ENCODE measurements at regions not wholly inside any gene's neighbourhood (a gene's known extent, or its start where the extent isn't known, plus 50 kb on each side); places are given as distances from the start of the nearest gene placed in this dataset.

GRCh38 chr21:15241997-15242736 is 177.4 kb upstream of the NRIP1 start:
- DNase-seq: no peak

- DNase-seq: no peak
Measured at GRCh38 chr21:15242906-15243305, 178.1 kb upstream of the NRIP1 start.

GRCh38 chr21:15243406-15243805 is 178.6 kb upstream of the NRIP1 start:
- no peak for DNase-seq

- no peak for DNase-seq
Measured at GRCh38 chr21:15247613-15248012, 182.8 kb upstream of the NRIP1 start.

GRCh38 chr21:15249285-15249993 is 184.6 kb upstream of the NRIP1 start:
- no peak for DNase-seq

GRCh38 chr21:15250384-15250783 is 185.6 kb upstream of the NRIP1 start:
- DNase-seq: no peak

- no peak for DNase-seq
Measured at GRCh38 chr21:15252431-15252830, 187.6 kb upstream of the NRIP1 start.

- no peak for DNase-seq
Measured at GRCh38 chr21:15254111-15254510, 189.3 kb upstream of the NRIP1 start.

- DNase-seq: no peak
Measured at GRCh38 chr21:15255261-15255660, 190.5 kb upstream of the NRIP1 start.

GRCh38 chr21:15255763-15256162 is 191.0 kb upstream of the NRIP1 start:
- DNase-seq: no peak

- DNase-seq: no peak
Measured at GRCh38 chr21:15256996-15257395, 192.2 kb upstream of the NRIP1 start.

- DNase-seq: no peak
Measured at GRCh38 chr21:15257646-15258045, 192.8 kb upstream of the NRIP1 start.

- no peak for DNase-seq
Measured at GRCh38 chr21:15259824-15260223, 195.0 kb upstream of the NRIP1 start.

GRCh38 chr21:15260604-15261003 is 195.8 kb upstream of the NRIP1 start:
- DNase-seq: no peak

GRCh38 chr21:15264084-15264665 is 199.4 kb upstream of the NRIP1 start:
- DNase-seq: no peak

GRCh38 chr21:15272171-15272570 is 207.4 kb upstream of the NRIP1 start:
- DNase-seq: no peak

- no peak for DNase-seq
Measured at GRCh38 chr21:15272591-15272990, 207.8 kb upstream of the NRIP1 start.

GRCh38 chr21:15273244-15273643 is 208.4 kb upstream of the NRIP1 start:
- DNase-seq: no peak

GRCh38 chr21:15274701-15275485 is 210.1 kb upstream of the NRIP1 start:
- no peak for DNase-seq

GRCh38 chr21:15275615-15276235 is 210.9 kb upstream of the NRIP1 start:
- no peak for DNase-seq

- no peak for DNase-seq
Measured at GRCh38 chr21:15276243-15276642, 211.4 kb upstream of the NRIP1 start.

GRCh38 chr21:15277466-15277865 is 212.7 kb upstream of the NRIP1 start:
- DNase-seq: no peak

Measured in occipital lobe (tissue), 1 donor.